ENCODE measurements at regions not wholly inside any gene's neighbourhood (a gene's known extent, or its start where the extent isn't known, plus 50 kb on each side); places are given as distances from the start of the nearest gene placed in this dataset.

DNA sequence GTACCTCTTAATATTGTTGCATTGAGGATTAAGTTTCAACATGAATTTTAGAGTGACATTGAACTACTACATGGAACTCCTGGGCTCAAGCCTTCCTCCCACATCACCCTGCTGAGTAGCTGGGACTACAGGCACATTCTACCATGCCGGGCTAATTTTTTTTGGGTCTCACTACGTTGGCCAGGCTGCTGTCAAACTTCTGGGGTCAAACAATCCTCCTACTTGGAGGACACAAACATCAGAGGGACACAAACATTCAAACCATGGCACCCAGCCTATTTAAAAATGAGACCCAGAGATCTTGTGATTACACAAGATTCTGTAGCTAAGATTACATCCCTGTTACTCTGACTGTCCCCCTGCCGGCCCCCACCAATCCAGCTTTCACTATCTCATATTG, 180.9 kb downstream of the KCNRG start:
- no peaks in the 10 kb centered on the region for H3K9me3 ChIP-seq (ENCODE audit: low read depth)
- no peaks in the 10 kb centered on the region for H3K36me3 ChIP-seq (replicated peaks; ENCODE audit: insufficient read depth, low read depth)
- H3K9me2 ChIP-seq (replicated peaks; ENCODE audit: insufficient read depth): no peaks in the 10 kb centered on the region
- H3K4me2 ChIP-seq: no peak overlapping the region
- H3K4me3 ChIP-seq: no peak overlapping the region
- TF ChIP-seq, protein P1, sequence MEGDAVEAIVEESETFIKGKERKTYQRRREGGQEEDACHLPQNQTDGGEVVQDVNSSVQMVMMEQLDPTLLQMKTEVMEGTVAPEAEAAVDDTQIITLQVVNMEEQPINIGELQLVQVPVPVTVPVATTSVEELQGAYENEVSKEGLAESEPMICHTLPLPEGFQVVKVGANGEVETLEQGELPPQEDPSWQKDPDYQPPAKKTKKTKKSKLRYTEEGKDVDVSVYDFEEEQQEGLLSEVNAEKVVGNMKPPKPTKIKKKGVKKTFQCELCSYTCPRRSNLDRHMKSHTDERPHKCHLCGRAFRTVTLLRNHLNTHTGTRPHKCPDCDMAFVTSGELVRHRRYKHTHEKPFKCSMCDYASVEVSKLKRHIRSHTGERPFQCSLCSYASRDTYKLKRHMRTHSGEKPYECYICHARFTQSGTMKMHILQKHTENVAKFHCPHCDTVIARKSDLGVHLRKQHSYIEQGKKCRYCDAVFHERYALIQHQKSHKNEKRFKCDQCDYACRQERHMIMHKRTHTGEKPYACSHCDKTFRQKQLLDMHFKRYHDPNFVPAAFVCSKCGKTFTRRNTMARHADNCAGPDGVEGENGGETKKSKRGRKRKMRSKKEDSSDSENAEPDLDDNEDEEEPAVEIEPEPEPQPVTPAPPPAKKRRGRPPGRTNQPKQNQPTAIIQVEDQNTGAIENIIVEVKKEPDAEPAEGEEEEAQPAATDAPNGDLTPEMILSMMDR (IDR thresholded peaks at IDR 0.05; ENCODE audit: poor library complexity): no peak
- TF ChIP-seq EZH2 (IDR thresholded peaks at IDR 0.05; ENCODE audit: borderline replicate concordance) (no peak), EZH2phosphoT487 (IDR thresholded peaks at IDR 0.05; ENCODE audit: low read depth, severe bottlenecking, unreplicated experiment) (no peak)
- H2AFZ ChIP-seq: no peak overlapping the region
- 81% methylated on average over 3 of the region's 3 CpGs for WGBS (ENCODE audit: low lambda C conversion rate, missing lambda C conversion rate)
- H4K20me1 ChIP-seq (ENCODE audit: insufficient read depth, poor library complexity, severe bottlenecking): no peaks in the 10 kb centered on the region
- no peak overlapping the region for H3K27ac ChIP-seq
- H3K27me3 ChIP-seq: no peaks in the 10 kb centered on the region
- H3K79me2 ChIP-seq: no peaks in the 10 kb centered on the region
- no peak for DNase-seq (ENCODE audit: low spot score)
- peaks cover 8% of the 10 kb centered on the region for H3K4me1 ChIP-seq (ENCODE audit: insufficient read depth)

DNA sequence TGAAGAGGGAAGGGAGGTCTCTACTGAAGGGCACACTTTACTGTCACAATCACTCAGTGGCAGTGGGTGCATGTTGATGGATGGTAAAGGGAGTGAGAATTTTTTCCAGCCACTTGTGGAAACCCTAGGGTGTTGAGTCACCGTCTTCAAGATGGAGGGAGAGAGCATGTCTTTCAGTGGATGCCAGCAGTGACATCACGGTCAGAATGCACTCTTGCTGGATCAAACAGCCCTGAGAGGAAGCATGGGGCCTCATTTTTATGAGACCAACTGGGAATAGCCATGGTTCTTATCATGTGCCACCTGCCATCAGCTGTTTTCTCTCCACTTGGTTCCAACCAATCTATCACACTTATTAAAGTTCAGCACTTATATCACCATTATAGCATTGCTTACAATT, 182.5 kb downstream of the KCNRG start:
- TF ChIP-seq, protein P1 (IDR thresholded peaks at IDR 0.05; ENCODE audit: poor library complexity): no peak
- no peak for TF ChIP-seq EZH2phosphoT487 (IDR thresholded peaks at IDR 0.05; ENCODE audit: low read depth, severe bottlenecking, unreplicated experiment)
- no peaks in the 10 kb centered on the region for H4K20me1 ChIP-seq (ENCODE audit: insufficient read depth, poor library complexity, severe bottlenecking)
- no peak overlapping the region for H3K4me2 ChIP-seq
- no peak overlapping the region for H3K4me3 ChIP-seq
- no peak for DNase-seq (ENCODE audit: low spot score)
- H3K27ac ChIP-seq: no peak overlapping the region
- H3K9me3 ChIP-seq (ENCODE audit: low read depth): no peaks in the 10 kb centered on the region
- WGBS (ENCODE audit: low lambda C conversion rate, missing lambda C conversion rate): 51% methylated on average over 2 of the region's 2 CpGs
- H2AFZ ChIP-seq: no peak overlapping the region
- no peaks in the 10 kb centered on the region for H3K36me3 ChIP-seq (replicated peaks; ENCODE audit: insufficient read depth, low read depth)
- no peaks in the 10 kb centered on the region for H3K27me3 ChIP-seq
- H3K4me1 ChIP-seq (ENCODE audit: insufficient read depth): peaks cover 7% of the 10 kb centered on the region
- H3K79me2 ChIP-seq: no peaks in the 10 kb centered on the region
- no peaks in the 10 kb centered on the region for H3K9me2 ChIP-seq (replicated peaks; ENCODE audit: insufficient read depth)

DNA sequence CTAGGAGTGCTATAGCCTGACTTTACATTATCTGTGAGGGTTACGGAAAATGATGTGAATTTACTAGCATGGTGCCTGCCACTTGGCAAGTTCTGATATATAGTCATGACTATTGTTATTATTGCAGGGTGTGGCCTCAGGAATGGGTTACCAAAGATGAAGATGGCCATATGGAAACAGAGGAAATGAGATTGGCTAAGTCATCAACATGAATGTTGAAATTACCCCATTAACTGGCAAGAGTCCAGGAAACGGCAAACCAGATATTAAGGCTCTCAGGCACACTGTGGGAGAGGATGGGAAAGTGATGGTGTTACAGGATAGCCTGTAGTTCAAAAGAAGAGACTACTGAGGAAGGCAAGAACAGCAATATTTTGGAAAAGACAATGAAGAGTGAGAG, 183.3 kb downstream of the KCNRG start:
- no peak for TF ChIP-seq EZH2phosphoT487 (IDR thresholded peaks at IDR 0.05; ENCODE audit: low read depth, severe bottlenecking, unreplicated experiment)
- TF ChIP-seq, protein P1 (IDR thresholded peaks at IDR 0.05; ENCODE audit: poor library complexity): no peak
- TF ChIP-seq EZH2 (IDR thresholded peaks at IDR 0.05; ENCODE audit: borderline replicate concordance): no peak
- Histone ChIP-seq H4K20me1 (ENCODE audit: insufficient read depth, poor library complexity, severe bottlenecking) (no peaks in the 10 kb centered on the region), H3K4me2 (no peak overlapping the region), H3K4me3 (no peak overlapping the region), H2AFZ (no peak overlapping the region), H3K9me2 (replicated peaks; ENCODE audit: insufficient read depth) (no peaks in the 10 kb centered on the region), H3K27me3 (no peaks in the 10 kb centered on the region), H3K36me3 (replicated peaks; ENCODE audit: insufficient read depth, low read depth) (no peaks in the 10 kb centered on the region), H3K4me1 (ENCODE audit: insufficient read depth) (peaks cover 7% of the 10 kb centered on the region), H3K79me2 (no peaks in the 10 kb centered on the region), H3K27ac (no peak overlapping the region), H3K9me3 (ENCODE audit: low read depth) (no peaks in the 10 kb centered on the region)
- WGBS (ENCODE audit: low lambda C conversion rate, missing lambda C conversion rate): 82% methylated on average over 2 of the region's 2 CpGs
- DNase-seq (ENCODE audit: low spot score): no peak

DNA sequence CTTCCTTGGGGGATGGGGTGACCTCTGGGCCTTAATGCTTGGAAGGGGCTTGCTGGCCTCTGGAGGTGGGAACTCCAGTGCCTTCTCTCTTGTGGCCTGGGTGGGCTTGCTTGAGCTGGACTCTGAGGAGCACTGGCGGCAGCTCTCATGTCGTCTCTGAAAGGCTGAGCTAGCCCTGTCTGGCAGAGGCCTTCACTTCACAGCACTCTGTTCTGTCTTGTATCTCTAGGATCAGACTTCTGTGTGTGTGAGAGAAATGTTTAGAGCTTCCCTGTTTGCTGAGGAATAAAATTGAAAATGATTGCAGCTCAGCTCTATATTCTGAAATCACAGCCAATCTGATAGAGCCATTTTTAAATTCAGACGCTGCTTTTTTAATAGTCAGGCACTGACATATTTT, 185.3 kb downstream of the KCNRG start:
- 61% methylated on average over 3 of the region's 3 CpGs for WGBS (ENCODE audit: low lambda C conversion rate, missing lambda C conversion rate)
- Histone ChIP-seq H3K79me2 (no peaks in the 10 kb centered on the region), H3K27me3 (no peaks in the 10 kb centered on the region), H3K27ac (peak overlapping the region; percentile 66), H3K36me3 (replicated peaks; ENCODE audit: insufficient read depth, low read depth) (no peaks in the 10 kb centered on the region), H3K9me3 (ENCODE audit: low read depth) (no peaks in the 10 kb centered on the region), H2AFZ (no peak overlapping the region), H3K4me1 (ENCODE audit: insufficient read depth) (peaks cover 7% of the 10 kb centered on the region), H3K4me2 (peak overlapping the region; percentile 18), H4K20me1 (ENCODE audit: insufficient read depth, poor library complexity, severe bottlenecking) (no peaks in the 10 kb centered on the region), H3K4me3 (no peak overlapping the region), H3K9me2 (replicated peaks; ENCODE audit: insufficient read depth) (no peaks in the 10 kb centered on the region)
- DNase-seq (ENCODE audit: low spot score): no peak
- TF ChIP-seq EZH2phosphoT487 (IDR thresholded peaks at IDR 0.05; ENCODE audit: low read depth, severe bottlenecking, unreplicated experiment) (no peak), EZH2 (IDR thresholded peaks at IDR 0.05; ENCODE audit: borderline replicate concordance) (no peak)
- TF ChIP-seq, protein P1 (IDR thresholded peaks at IDR 0.05; ENCODE audit: poor library complexity): no peak

Data from hepatocyte (in vitro differentiated cells).